HL-60 (cell line): ENCODE measurements at regions not wholly inside any gene's neighbourhood (a gene's known extent, or its start where the extent isn't known, plus 50 kb on each side); places are given as distances from the start of the nearest gene placed in this dataset.

Experiments used
- GABPA ChIP-seq: IDR thresholded peaks from 2 replicates; pipeline ENCODE4 v1.6.1; 2012; ENCODE audit warnings: low read depth
- POLR2AphosphoS5 ChIP-seq: IDR thresholded peaks from 2 replicates; pipeline ENCODE4 v1.6.1; 2012; ENCODE audit warnings: low read depth
- REST ChIP-seq: IDR thresholded peaks from 2 replicates; pipeline ENCODE4 v1.6.1; 2012; ENCODE audit warnings: low read depth; ENCODE audit not compliant: insufficient replicate concordance
- TF ChIP-seq, protein P1 (sequence below): IDR thresholded peaks from one replicate; pipeline ENCODE4 v1.5.1; 2011; ENCODE audit warnings: low read length, control low read depth, inconsistent platforms; ENCODE audit not compliant: insufficient read depth

DNA sequence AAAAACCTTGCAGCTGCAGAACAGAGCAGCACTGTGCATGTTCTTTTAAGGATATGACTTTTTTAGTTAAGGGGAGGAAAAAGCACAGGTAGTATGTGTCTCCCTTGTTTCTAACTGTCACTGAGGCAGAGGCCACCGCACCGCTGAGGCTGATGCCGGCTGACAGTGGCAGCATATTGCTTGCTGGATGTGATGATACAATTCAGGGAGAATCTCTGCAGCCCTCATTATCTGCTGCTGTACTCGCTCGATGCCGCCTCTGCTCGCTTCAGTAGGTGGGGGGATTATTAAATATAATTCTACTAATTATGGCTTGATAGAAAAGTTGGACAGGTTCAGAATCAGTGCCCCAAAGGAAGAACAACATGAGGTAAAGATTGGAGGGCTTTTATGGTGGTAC lies 378.8 kb upstream of the NOCT start:
- TF ChIP-seq POLR2AphosphoS5 (no peak), GABPA (no peak), REST (no peak)
- TF ChIP-seq, protein P1, sequence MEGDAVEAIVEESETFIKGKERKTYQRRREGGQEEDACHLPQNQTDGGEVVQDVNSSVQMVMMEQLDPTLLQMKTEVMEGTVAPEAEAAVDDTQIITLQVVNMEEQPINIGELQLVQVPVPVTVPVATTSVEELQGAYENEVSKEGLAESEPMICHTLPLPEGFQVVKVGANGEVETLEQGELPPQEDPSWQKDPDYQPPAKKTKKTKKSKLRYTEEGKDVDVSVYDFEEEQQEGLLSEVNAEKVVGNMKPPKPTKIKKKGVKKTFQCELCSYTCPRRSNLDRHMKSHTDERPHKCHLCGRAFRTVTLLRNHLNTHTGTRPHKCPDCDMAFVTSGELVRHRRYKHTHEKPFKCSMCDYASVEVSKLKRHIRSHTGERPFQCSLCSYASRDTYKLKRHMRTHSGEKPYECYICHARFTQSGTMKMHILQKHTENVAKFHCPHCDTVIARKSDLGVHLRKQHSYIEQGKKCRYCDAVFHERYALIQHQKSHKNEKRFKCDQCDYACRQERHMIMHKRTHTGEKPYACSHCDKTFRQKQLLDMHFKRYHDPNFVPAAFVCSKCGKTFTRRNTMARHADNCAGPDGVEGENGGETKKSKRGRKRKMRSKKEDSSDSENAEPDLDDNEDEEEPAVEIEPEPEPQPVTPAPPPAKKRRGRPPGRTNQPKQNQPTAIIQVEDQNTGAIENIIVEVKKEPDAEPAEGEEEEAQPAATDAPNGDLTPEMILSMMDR, result no peak
